ENCODE measurements at regions not wholly inside any gene's neighbourhood (a gene's known extent, or its start where the extent isn't known, plus 50 kb on each side); places are given as distances from the start of the nearest gene placed in this dataset.

GRCh38 chr14:104510216-104510615 is 69.3 kb upstream of the C14orf180 start:
- TF ChIP-seq TAF7 (tag; IDR thresholded peaks at IDR 0.05) (no peak), MTA3 (IDR thresholded peaks at IDR 0.05; ENCODE audit: borderline replicate concordance) (no peak), CBX1 (IDR thresholded peaks at IDR 0.05; ENCODE audit: low read depth) (no peak)

Data from K562 (cell line).